SKM-1 (cell line): ENCODE measurements at regions not wholly inside any gene's neighbourhood (a gene's known extent, or its start where the extent isn't known, plus 50 kb on each side); places are given as distances from the start of the nearest gene placed in this dataset.
"Not testable (repeated sequence)": the region's sequence is repeated elsewhere in the genome, so short reads cannot be mapped to it uniquely, and the experiment has no call there.

Source experiments
- DNase-seq: peaks from one replicate; lab custom pipeline; 2025; ENCODE audit not compliant: unreplicated experiment; lab: John Stamatoyannopoulos, UW

- DNase-seq = no peak
Measured at GRCh38 chr21:35579520-35580293, 480.6 kb downstream of the SETD4 start.

GRCh38 chr21:35578831-35579471 is 481.4 kb downstream of the SETD4 start:
- no peak for DNase-seq

DNA sequence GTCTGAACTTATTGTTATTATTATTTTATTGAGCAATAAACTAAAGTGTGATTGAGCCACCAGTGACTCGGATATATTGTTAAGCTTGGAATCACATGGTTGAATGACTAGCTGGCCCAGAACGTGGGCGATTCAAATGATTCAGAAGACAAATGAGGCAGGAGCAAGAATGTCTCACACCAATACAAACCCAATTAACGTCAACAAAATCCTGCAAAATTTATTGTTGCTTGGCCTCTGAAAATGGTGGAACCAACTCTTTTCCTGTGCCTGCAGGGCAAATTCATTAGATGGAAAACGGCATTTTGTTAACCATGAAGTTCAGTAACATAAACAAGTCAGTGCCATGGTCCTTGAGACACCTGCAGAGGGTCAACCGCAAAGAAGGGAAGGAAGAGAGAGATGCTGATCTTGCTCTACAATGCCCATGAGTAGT is 482.0 kb downstream of the SETD4 start:
- DNase-seq = no peak

DNA sequence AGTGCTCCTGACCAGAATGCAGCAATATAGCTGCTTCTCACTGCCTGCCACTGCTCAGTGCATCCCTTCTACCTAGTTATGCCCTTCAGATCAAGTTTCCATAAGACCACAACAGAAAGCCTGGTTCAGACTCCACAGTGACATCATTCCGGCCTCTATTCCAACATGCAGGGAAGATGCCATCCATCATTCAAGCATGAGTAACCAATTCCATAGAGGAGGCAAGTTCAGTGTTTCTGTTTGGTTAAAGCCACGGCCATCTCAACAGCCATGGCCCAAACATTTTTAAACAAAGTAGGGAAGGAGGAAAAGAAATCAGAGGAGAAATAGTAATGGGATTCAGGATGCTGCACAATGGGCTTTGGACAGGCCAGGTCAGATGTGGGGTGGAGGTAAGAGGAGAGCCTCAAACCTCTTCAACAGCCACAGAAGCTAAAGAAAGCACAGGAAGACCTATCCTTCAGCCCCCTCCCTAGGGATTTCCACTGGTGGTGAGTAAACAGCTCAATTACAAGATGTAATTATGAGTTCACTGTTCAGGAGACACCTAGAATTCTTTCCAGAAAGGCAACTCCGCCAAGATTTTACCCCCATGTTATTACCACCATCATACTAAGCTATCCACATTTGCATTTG is 484.9 kb downstream of the SETD4 start:
- no peak for DNase-seq

DNA sequence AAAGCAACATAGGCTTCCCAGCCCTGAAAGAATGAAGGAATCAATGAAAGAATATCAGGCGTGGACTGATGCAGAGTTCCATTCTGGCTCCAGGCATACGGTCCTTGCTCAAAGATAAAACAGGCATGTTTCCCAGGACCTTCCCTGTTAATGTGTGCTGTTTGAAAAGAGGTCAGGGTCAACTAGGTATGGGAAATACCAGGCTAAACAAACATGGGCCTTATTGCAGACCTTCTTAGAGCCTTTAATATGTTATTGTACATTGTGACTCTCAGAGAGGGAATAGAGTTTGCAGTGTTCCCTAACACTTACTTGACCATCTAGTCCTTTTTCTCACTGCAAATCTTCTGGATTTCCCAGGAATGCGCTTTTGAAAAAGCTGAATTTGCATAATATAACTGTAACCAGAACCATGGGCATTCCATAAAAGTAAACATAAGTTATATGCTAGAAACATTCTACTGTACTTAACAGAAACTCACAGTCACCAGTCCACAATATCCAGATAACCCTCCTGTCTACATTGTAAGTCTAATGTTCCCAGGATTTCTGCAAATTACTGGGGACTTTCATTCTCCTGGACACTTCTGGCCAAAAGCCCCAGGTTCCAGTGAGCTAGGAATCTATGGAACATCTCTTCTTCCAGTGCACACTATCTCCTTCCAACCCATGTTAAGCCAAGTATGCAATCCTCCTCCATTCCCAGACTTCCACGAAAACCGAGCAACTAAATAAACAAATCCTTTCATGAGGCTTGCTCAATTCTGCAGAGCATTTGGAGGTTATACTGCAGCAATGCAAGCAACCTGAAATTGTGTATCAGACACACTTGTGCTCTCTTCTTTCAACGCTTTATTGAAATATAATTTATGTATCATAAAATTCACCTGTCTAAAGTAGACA is 486.6 kb downstream of the SETD4 start:
- DNase-seq = no peak

GRCh38 chr21:35571910-35572309 is 488.4 kb downstream of the SETD4 start:
- no peak for DNase-seq

DNA sequence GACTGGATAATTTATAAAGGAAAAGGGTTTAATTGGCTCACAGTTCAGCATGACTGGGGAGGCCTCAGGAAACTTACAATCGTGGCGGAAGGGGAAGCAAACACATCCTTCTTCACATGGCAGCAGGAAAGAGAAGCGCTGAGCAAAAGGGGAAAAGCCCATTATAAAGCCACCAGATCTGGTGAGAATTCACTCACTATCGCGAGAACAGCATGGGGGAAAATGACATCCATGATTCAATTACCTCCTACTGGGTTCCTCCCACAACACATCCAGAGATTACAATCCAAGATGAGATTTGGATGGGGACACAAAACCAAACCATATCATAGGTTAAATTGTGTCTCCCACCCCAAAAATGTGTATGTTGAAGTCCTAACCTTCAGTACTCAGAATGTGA is 491.7 kb downstream of the SETD4 start:
- no peak for DNase-seq

GRCh38 chr21:35566874-35567273 is 493.5 kb downstream of the SETD4 start:
- no peak for DNase-seq

DNA sequence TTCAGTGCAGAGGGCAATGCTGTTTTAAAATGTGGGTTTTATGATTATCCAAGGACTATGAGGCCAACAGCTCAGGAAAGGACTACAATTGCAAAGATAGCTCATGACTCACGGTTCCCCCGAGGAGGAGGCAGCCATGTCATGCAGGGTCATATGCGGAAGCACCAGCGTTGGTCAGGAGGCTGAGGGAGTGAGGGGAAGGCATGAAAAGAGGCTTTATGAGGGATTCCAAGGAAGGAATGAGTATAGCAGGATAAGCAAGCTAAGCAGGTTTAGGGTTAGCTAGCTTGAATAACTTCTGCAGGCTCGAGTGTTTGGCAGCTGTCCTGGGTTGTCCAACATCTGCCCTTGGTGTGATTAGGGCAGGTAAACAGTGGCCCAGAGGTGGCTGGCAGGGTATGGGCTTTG is 495.1 kb downstream of the SETD4 start:
- no peak for DNase-seq

DNA sequence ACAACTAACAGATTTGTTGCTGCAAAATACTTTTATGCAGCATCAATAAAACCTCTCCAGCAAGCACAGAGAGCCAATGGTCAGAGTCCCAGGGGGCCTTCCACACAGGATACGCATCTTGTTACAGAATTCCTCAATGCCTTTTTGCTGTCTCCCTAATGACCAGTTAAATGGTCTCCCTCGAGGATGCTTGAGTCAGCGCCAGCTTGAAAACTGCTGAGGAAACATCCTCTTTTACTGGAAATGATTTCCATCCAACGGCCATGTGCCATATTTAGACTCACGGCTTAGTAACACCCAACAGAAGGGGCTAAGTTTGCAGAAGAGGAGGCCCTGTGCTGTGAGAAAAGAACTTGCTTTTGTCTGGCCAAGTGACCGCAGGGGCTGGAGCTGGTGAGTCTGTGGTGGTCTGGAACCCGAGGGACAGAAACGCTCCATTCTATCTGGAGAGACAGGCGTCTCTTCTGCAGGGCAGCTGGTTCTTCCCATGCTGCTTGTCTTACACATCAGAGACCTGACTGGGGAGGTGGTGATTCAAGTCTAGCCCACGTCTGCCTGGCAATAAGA is 496.4 kb downstream of the SETD4 start:
- DNase-seq = no peak

- DNase-seq = no peak
Measured at GRCh38 chr21:35562876-35563275, 497.4 kb downstream of the SETD4 start.

GRCh38 chr21:35561116-35561515 is 499.2 kb downstream of the SETD4 start:
- no peak for DNase-seq

DNA sequence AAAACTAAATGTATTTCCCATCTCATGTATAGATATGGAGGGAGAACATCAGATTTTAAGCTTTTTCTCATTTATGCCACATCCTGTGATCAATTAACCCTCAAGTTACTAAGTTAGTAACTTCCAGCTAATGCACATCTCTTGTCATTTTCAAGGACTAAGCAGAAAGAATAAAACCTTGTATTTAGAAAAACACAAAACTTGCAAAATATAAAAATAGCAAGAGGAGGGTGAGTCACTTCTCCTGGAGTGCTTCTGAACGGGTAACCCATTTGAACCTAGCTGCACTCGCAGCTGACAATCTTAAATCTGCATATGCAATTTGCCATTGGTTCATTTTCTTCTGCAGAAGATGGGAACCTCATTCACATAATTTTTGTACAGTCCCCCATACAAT is 500.5 kb downstream of the SETD4 start:
- DNase-seq = no peak

DNA sequence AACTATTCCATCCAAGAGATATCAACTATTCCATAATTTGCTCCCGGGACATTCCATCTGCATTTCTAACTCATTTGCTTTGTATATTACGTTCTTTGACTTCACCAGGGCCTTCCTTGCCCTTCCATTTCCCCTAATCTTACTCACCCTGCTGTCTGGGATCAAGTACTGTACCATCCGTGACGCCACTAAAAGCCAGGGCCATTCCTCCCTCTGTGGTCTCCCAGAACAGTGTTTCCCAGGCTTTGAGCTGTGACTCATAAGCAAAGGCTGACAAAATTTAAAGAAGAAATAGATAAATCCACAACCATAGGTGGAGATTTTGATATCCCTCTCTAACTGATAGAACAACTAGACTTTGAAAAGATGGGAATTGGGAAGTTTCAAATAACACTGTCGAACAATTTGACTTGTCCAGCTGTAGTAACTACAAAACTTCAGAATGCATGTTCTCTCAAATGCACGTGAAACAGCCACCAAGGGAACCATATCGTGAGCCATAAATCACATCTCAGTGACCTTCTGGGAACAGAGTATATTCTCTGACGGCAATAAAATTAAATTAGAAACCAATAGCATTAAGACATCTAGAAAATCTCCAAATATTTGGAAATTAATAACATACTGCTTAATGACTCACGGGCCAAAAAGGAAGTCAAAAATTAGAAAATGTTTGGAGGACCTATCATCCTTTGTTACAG is 501.0 kb downstream of the SETD4 start:
- DNase-seq = no peak

- no peak for DNase-seq
Measured at GRCh38 chr21:35556536-35556935, 503.8 kb downstream of the SETD4 start.

DNA sequence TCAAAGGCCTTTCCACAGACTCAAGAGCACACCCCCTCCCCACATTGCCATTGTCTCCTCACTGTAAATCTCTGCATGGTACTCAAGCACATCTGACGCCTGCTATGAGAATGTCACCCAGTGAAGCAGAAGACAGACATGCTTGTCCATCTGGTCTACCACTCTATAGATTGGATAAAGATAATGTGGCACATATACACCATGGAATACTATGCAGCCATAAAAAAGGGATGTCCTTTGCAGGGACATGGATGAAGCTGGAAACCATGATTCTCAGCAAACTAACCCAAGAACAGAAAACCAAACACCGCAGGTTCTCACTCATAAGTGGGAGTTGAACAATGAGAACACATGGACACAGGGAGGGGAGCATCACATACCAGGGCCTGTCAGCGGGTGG is 503.4 kb upstream of the RUNX1 start:
- DNase-seq = not testable (repeated sequence)

DNA sequence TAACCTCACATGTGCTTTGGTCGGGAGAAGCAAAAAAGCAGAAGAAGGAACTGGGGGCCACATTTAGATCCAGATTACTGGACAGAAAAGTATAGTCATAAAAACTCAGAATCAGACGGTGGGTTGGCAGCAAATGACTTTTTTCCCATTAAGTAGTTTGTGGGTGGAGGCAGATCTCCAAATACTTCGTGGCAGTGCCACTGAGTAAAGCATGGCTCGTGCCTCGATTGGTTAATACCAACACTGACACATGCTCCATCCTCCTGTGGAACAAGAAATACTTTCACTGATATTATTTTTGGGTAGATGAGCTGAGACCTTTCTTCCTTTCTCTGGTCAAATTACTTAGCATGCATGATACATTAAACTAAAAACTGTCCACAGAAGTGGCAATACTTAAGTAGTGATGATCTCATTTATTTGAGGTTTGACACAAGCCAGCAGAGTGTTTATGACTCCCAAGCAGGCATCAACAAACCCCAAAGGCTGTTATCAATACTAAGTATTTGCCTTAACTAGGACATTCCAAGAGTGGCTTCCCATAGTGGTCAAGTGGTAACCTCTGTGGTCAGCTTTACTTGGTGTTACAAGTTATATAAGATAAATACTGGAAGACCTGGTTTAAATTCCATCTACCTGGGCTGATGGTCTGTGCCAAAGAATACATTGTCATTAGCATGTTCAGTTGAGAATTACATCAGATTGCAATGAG is 500.0 kb upstream of the RUNX1 start:
- no peak for DNase-seq

- DNase-seq = no peak
Measured at GRCh38 chr21:35547946-35548774, 499.1 kb upstream of the RUNX1 start.

- DNase-seq = no peak
Measured at GRCh38 chr21:35543746-35544145, 494.6 kb upstream of the RUNX1 start.
